ENCODE measurements at regions not wholly inside any gene's neighbourhood (a gene's known extent, or its start where the extent isn't known, plus 50 kb on each side); places are given as distances from the start of the nearest gene placed in this dataset.

DNA sequence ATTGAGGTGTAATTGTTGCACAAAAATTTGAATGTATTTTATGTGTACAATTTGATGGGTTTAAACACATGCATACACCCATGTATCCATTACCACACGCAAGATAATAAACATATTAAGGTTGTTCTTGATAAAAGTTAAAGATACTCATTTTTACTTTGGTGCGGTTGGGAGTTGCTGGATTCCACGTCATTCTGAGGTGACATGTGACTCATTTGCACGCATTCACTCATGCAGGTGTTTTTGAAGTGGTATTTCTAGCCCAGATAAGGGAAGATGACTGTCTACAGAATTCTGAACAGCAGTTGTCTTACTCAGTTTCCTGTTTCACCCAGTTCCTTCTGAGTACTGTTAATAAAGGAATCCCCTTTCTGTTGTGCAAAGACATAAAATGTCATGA, 142.0 kb downstream of the RTL3 start (continued):
- TF ChIP-seq BCL3 (IDR thresholded peaks at IDR 0.05; ENCODE audit: borderline replicate concordance, insufficient read depth, low read depth, low read length, poor library complexity, severe bottlenecking) (peak; percentile 50), MTA2 (IDR thresholded peaks at IDR 0.05; ENCODE audit: low read depth) (peak; percentile 80; the same call in 1 of the 2 replicates), WRNIP1 (IDR thresholded peaks at IDR 0.05; ENCODE audit: borderline replicate concordance, low read depth, low read length) (no peak), TCF12 (IDR thresholded peaks at IDR 0.05; ENCODE audit: low read depth, low read length) (peak; percentile 73; the same call in 1 of the 2 replicates), EED (IDR thresholded peaks at IDR 0.05; ENCODE audit: low read depth) (peak; percentile 66; the same call in 1 of the 2 replicates), ZZZ3 (IDR thresholded peaks at IDR 0.05; ENCODE audit: control insufficient read depth, insufficient read length, low read depth) (no peak), TCF7 (IDR thresholded peaks at IDR 0.05; ENCODE audit: borderline replicate concordance) (peak; percentile 99), CBFB (IDR thresholded peaks at IDR 0.05; ENCODE audit: low read depth) (0 out of 2 replicates have a peak, but pooled peaks have one; percentile 31), MXI1 (IDR thresholded peaks at IDR 0.05; ENCODE audit: low read depth, low read length) (no peak), NFIC (IDR thresholded peaks at IDR 0.05; ENCODE audit: low read depth, low read length) (peak; percentile 94), RFX5 (IDR thresholded peaks at IDR 0.05; ENCODE audit: low read depth, low read length) (no peak), SIX5 (IDR thresholded peaks at IDR 0.05; ENCODE audit: low read depth, low read length, severe bottlenecking) (no peak), IKZF2 (IDR thresholded peaks at IDR 0.05) (peak; percentile 42 to 43; a peak in 2 of 4 replicates), DPF2 (IDR thresholded peaks at IDR 0.05) (peak; percentile 64; the same call in 1 of the 2 replicates), HDAC6 (IDR thresholded peaks at IDR 0.05; ENCODE audit: unreplicated experiment) (no peak), BMI1 (IDR thresholded peaks at IDR 0.05; ENCODE audit: borderline replicate concordance) (no peak), NFYA (IDR thresholded peaks at IDR 0.05; ENCODE audit: borderline replicate concordance, low read depth, low read length) (no peak), BACH1 (IDR thresholded peaks at IDR 0.05; ENCODE audit: borderline replicate concordance) (no peak), SP1 (IDR thresholded peaks at IDR 0.05; ENCODE audit: low read depth, low read length) (no peak), RAD51 (IDR thresholded peaks at IDR 0.05) (peak; percentile 28; the same call in 1 of the 2 replicates)
- TF ChIP-seq, protein P1, sequence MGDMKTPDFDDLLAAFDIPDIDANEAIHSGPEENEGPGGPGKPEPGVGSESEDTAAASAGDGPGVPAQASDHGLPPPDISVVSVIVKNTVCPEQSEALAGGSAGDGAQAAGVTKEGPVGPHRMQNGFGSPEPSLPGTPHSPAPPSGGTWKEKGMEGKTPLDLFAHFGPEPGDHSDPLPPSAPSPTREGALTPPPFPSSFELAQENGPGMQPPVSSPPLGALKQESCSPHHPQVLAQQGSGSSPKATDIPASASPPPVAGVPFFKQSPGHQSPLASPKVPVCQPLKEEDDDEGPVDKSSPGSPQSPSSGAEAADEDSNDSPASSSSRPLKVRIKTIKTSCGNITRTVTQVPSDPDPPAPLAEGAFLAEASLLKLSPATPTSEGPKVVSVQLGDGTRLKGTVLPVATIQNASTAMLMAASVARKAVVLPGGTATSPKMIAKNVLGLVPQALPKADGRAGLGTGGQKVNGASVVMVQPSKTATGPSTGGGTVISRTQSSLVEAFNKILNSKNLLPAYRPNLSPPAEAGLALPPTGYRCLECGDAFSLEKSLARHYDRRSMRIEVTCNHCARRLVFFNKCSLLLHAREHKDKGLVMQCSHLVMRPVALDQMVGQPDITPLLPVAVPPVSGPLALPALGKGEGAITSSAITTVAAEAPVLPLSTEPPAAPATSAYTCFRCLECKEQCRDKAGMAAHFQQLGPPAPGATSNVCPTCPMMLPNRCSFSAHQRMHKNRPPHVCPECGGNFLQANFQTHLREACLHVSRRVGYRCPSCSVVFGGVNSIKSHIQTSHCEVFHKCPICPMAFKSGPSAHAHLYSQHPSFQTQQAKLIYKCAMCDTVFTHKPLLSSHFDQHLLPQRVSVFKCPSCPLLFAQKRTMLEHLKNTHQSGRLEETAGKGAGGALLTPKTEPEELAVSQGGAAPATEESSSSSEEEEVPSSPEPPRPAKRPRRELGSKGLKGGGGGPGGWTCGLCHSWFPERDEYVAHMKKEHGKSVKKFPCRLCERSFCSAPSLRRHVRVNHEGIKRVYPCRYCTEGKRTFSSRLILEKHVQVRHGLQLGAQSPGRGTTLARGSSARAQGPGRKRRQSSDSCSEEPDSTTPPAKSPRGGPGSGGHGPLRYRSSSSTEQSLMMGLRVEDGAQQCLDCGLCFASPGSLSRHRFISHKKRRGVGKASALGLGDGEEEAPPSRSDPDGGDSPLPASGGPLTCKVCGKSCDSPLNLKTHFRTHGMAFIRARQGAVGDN (IDR thresholded peaks at IDR 0.05): no peak
- TF ChIP-seq, protein P2, sequence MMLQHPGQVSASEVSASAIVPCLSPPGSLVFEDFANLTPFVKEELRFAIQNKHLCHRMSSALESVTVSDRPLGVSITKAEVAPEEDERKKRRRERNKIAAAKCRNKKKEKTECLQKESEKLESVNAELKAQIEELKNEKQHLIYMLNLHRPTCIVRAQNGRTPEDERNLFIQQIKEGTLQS (IDR thresholded peaks at IDR 0.05; ENCODE audit: borderline replicate concordance, extremely low read depth, low read depth, low read length): no peak
- TF ChIP-seq, protein P3, sequence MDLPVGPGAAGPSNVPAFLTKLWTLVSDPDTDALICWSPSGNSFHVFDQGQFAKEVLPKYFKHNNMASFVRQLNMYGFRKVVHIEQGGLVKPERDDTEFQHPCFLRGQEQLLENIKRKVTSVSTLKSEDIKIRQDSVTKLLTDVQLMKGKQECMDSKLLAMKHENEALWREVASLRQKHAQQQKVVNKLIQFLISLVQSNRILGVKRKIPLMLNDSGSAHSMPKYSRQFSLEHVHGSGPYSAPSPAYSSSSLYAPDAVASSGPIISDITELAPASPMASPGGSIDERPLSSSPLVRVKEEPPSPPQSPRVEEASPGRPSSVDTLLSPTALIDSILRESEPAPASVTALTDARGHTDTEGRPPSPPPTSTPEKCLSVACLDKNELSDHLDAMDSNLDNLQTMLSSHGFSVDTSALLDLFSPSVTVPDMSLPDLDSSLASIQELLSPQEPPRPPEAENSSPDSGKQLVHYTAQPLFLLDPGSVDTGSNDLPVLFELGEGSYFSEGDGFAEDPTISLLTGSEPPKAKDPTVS (IDR thresholded peaks at IDR 0.05; ENCODE audit: low read depth, low read length): no peak
- TF ChIP-seq, protein P4, sequence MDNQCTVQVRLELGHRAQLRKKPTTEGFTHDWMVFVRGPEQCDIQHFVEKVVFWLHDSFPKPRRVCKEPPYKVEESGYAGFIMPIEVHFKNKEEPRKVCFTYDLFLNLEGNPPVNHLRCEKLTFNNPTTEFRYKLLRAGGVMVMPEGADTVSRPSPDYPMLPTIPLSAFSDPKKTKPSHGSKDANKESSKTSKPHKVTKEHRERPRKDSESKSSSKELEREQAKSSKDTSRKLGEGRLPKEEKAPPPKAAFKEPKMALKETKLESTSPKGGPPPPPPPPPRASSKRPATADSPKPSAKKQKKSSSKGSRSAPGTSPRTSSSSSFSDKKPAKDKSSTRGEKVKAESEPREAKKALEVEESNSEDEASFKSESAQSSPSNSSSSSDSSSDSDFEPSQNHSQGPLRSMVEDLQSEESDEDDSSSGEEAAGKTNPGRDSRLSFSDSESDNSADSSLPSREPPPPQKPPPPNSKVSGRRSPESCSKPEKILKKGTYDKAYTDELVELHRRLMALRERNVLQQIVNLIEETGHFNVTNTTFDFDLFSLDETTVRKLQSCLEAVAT (IDR thresholded peaks at IDR 0.05): no peak
